Natural killer cell (primary cell): ENCODE measurements at regions not wholly inside any gene's neighbourhood (a gene's known extent, or its start where the extent isn't known, plus 50 kb on each side); places are given as distances from the start of the nearest gene placed in this dataset.

ENCODE experiments used
- ATAC-seq, 3 donors: fragments of 150-1000 bp in 2 of 3; fragments of 200-7000 bp in 1 of 3; cut with Tn5 transposase; 1 replicate in 1 of 3; 2 replicates in 2 of 3; pipeline ENCODE4 v1.10.0; 2021; ENCODE audit warnings: mild to moderate bottlenecking in 2 of 3, moderate library complexity in 2 of 3
- DNase-seq, 2 donors: peaks; one replicate each; pipeline versions ENCODE4 v3.0.0 to v3.0.0-alpha.2; 2013 to 2021; ENCODE audit warnings: mixed read lengths in 1 of 2
- H3K27ac ChIP-seq: one replicate; pipeline ENCODE4 v1.5.1; 2013; ENCODE audit warnings: mild to moderate bottlenecking, low read length
- H3K27me3 ChIP-seq: one replicate; pipeline ENCODE4 v1.6.1; 2013; ENCODE audit warnings: low read length; ENCODE audit not compliant: control insufficient read depth, insufficient read depth
- H3K36me3 ChIP-seq: one replicate; pipeline ENCODE4 v1.6.1; 2013; ENCODE audit warnings: low read length; ENCODE audit not compliant: control insufficient read depth, insufficient read depth
- H3K4me1 ChIP-seq: one replicate; pipeline ENCODE4 v1.6.1; 2013; ENCODE audit warnings: low read length; ENCODE audit not compliant: control insufficient read depth, insufficient read depth
- H3K4me3 ChIP-seq: one replicate; pipeline ENCODE4 v1.5.1; 2013; ENCODE audit warnings: low read length
- H3K9me3 ChIP-seq: one replicate; pipeline ENCODE4 v1.6.1; 2013; ENCODE audit warnings: low read length; ENCODE audit not compliant: control insufficient read depth, insufficient read depth
- H3K27ac Mint-ChIP-seq, 2 donors: one replicate each; pipeline ENCODE4 v1.8.0; 2022; ENCODE audit warnings: mild to moderate bottlenecking in 2 of 2, mixed read lengths in 2 of 2, moderate library complexity in 1 of 2
- H3K27me3 Mint-ChIP-seq, 2 donors: one replicate each; pipeline ENCODE4 v1.8.0; 2022; ENCODE audit warnings: low read depth in 2 of 2, mixed read lengths in 2 of 2
- H3K36me3 Mint-ChIP-seq: one replicate; pipeline ENCODE4 v1.8.0; 2022; ENCODE audit warnings: mixed read lengths
- H3K4me1 Mint-ChIP-seq, 2 donors: one replicate each; pipeline ENCODE4 v1.8.0; 2022; ENCODE audit warnings: mixed read lengths in 2 of 2
- H3K4me3 Mint-ChIP-seq: one replicate; pipeline ENCODE4 v1.8.0; 2022; ENCODE audit warnings: mild to moderate bottlenecking, moderate library complexity, mixed read lengths
- H3K9me3 Mint-ChIP-seq, 2 donors: one replicate each; pipeline ENCODE4 v1.8.0; 2022; ENCODE audit warnings: mixed read lengths in 2 of 2
- WGBS: methylation state at CpG from one replicate; pipeline ENCODE4 v1.1.7; 2013; ENCODE audit warnings: missing lambda C conversion rate; ENCODE audit not compliant: insufficient coverage; 5-methylcytosine and 5-hydroxymethylcytosine counted together
- intact Hi-C: fragments of 100-400 bp; cut with micrococcal nuclease; formaldehyde crosslinking; loops from one replicate; pipeline ENCODE4 v1.14.2; 2022
- TF ChIP-seq, protein P1 (sequence below): fragments of 200-600 bp; IDR thresholded peaks from one replicate; pipeline ENCODE4 v1.8.0; 2022; ENCODE audit warnings: antibody characterized with exemption

GRCh38 chr15:34700891-34701427 is 53.8 kb downstream of the GJD2 start:
- no peak overlapping the region for H3K4me3 ChIP-seq
- Mint-ChIP-seq H3K27me3 (peaks cover 5 to 23% of the 10 kb centered on the region in 2 donors), H3K27ac (no peak overlapping the region), H3K36me3 (no peaks in the 10 kb centered on the region), H3K9me3 (peaks cover 0 to 2% of the 10 kb centered on the region in 2 donors), H3K4me1 (peaks cover 9 to 15% of the 10 kb centered on the region in 2 donors), H3K4me3 (no peak overlapping the region)
- no peaks in the 10 kb centered on the region for H3K4me1 ChIP-seq
- TF ChIP-seq, protein P1, sequence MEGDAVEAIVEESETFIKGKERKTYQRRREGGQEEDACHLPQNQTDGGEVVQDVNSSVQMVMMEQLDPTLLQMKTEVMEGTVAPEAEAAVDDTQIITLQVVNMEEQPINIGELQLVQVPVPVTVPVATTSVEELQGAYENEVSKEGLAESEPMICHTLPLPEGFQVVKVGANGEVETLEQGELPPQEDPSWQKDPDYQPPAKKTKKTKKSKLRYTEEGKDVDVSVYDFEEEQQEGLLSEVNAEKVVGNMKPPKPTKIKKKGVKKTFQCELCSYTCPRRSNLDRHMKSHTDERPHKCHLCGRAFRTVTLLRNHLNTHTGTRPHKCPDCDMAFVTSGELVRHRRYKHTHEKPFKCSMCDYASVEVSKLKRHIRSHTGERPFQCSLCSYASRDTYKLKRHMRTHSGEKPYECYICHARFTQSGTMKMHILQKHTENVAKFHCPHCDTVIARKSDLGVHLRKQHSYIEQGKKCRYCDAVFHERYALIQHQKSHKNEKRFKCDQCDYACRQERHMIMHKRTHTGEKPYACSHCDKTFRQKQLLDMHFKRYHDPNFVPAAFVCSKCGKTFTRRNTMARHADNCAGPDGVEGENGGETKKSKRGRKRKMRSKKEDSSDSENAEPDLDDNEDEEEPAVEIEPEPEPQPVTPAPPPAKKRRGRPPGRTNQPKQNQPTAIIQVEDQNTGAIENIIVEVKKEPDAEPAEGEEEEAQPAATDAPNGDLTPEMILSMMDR, result no peak
- DNase-seq (no peak), ATAC-seq (no peak)
- no peaks in the 10 kb centered on the region for H3K9me3 ChIP-seq
- H3K27me3 ChIP-seq, result no peaks in the 10 kb centered on the region
- no peaks in the 10 kb centered on the region for H3K36me3 ChIP-seq
- 94% methylated on average over 2 of the region's 4 CpGs for WGBS
- intact Hi-C loops, result no loop called here
- H3K27ac ChIP-seq, result no peak overlapping the region

- DNase-seq (no peak), ATAC-seq (no peak)
- Mint-ChIP-seq H3K36me3 (no peaks in the 10 kb centered on the region), H3K27ac (no peak overlapping the region), H3K4me3 (no peak overlapping the region), H3K9me3 (peaks cover 0 to 2% of the 10 kb centered on the region in 2 donors), H3K27me3 (peaks cover 3 to 23% of the 10 kb centered on the region in 2 donors), H3K4me1 (peaks cover 12 to 19% of the 10 kb centered on the region in 2 donors)
- H3K4me1 ChIP-seq, result no peaks in the 10 kb centered on the region
- TF ChIP-seq, protein P1, result no peak
- no peaks in the 10 kb centered on the region for H3K9me3 ChIP-seq
- H3K27me3 ChIP-seq, result no peaks in the 10 kb centered on the region
- no peak overlapping the region for H3K27ac ChIP-seq
- WGBS, result 85% methylated on average over 2 of the region's 4 CpGs
- intact Hi-C loops, result no loop called here
- H3K4me3 ChIP-seq, result no peak overlapping the region
- H3K36me3 ChIP-seq, result no peaks in the 10 kb centered on the region
Observed at GRCh38 chr15:34699968-34700640, 54.7 kb downstream of the GJD2 start.

GRCh38 chr15:34696506-34696905 is 58.3 kb downstream of the GJD2 start:
- ATAC-seq (peak in 1 of 3 donors; percentile 79), DNase-seq (no peak)
- intact Hi-C loops, result no loop called here
- Histone ChIP-seq H3K27ac (no peak overlapping the region), H3K27me3 (no peaks in the 10 kb centered on the region), H3K4me3 (no peak overlapping the region), H3K36me3 (no peaks in the 10 kb centered on the region), H3K4me1 (no peaks in the 10 kb centered on the region), H3K9me3 (no peaks in the 10 kb centered on the region)
- 0% methylated on average over 1 of the region's 1 CpG for WGBS
- Mint-ChIP-seq H3K27ac (peak overlapping the region; percentile 29 to 52), H3K4me3 (no peak overlapping the region), H3K36me3 (no peaks in the 10 kb centered on the region), H3K27me3 (peaks cover 5 to 18% of the 10 kb centered on the region in 2 donors), H3K4me1 (peaks cover 17 to 19% of the 10 kb centered on the region in 2 donors), H3K9me3 (peaks cover 0 to 2% of the 10 kb centered on the region in 2 donors)
- TF ChIP-seq, protein P1, result no peak
